ENCODE measurements at regions not wholly inside any gene's neighbourhood (a gene's known extent, or its start where the extent isn't known, plus 50 kb on each side); places are given as distances from the start of the nearest gene placed in this dataset.

GRCh38 chr5:58153255-58153654 is 306.6 kb downstream of the PLK2 start:
- H3K79me2 ChIP-seq, result no peaks in the 10 kb centered on the region

GRCh38 chr5:58151414-58151813 is 308.5 kb downstream of the PLK2 start:
- Histone ChIP-seq H3K4me2 (no peak overlapping the region), H3K9me2 (replicated peaks; ENCODE audit: insufficient read depth) (no peaks in the 10 kb centered on the region), H4K20me1 (ENCODE audit: insufficient read depth, poor library complexity, severe bottlenecking) (no peaks in the 10 kb centered on the region), H3K27ac (no peak overlapping the region), H3K36me3 (replicated peaks; ENCODE audit: insufficient read depth, low read depth) (no peaks in the 10 kb centered on the region), H3K27me3 (no peaks in the 10 kb centered on the region), H3K4me1 (ENCODE audit: insufficient read depth) (no peaks in the 10 kb centered on the region), H3K9me3 (ENCODE audit: low read depth) (no peaks in the 10 kb centered on the region), H2AFZ (no peak overlapping the region), H3K79me2 (no peaks in the 10 kb centered on the region), H3K4me3 (no peak overlapping the region)
- TF ChIP-seq EZH2 (IDR thresholded peaks at IDR 0.05; ENCODE audit: borderline replicate concordance) (no peak), CTCF (IDR thresholded peaks at IDR 0.05; ENCODE audit: poor library complexity) (no peak), EZH2phosphoT487 (IDR thresholded peaks at IDR 0.05; ENCODE audit: low read depth, severe bottlenecking, unreplicated experiment) (no peak)
- 98% methylated on average over 1 of the region's 1 CpG for WGBS (ENCODE audit: low lambda C conversion rate, missing lambda C conversion rate)
- no peak for DNase-seq (ENCODE audit: low spot score)

More at GRCh38 chr5:58153255-58153654, 306.6 kb downstream of the PLK2 start:
- no peak overlapping the region for H3K27ac ChIP-seq
- 79% methylated on average over 7 of the region's 7 CpGs for WGBS (ENCODE audit: low lambda C conversion rate, missing lambda C conversion rate)
- DNase-seq (ENCODE audit: low spot score), result no peak
- H3K9me3 ChIP-seq (ENCODE audit: low read depth), result no peaks in the 10 kb centered on the region
- H3K9me2 ChIP-seq (replicated peaks; ENCODE audit: insufficient read depth), result no peaks in the 10 kb centered on the region
- no peaks in the 10 kb centered on the region for H3K36me3 ChIP-seq (replicated peaks; ENCODE audit: insufficient read depth, low read depth)
- H3K4me2 ChIP-seq, result no peak overlapping the region
- no peaks in the 10 kb centered on the region for H4K20me1 ChIP-seq (ENCODE audit: insufficient read depth, poor library complexity, severe bottlenecking)
- H2AFZ ChIP-seq, result no peak overlapping the region
- TF ChIP-seq CTCF (IDR thresholded peaks at IDR 0.05; ENCODE audit: poor library complexity) (no peak), EZH2phosphoT487 (IDR thresholded peaks at IDR 0.05; ENCODE audit: low read depth, severe bottlenecking, unreplicated experiment) (no peak), EZH2 (IDR thresholded peaks at IDR 0.05; ENCODE audit: borderline replicate concordance) (no peak)
- H3K27me3 ChIP-seq, result no peaks in the 10 kb centered on the region
- H3K4me1 ChIP-seq (ENCODE audit: insufficient read depth), result no peaks in the 10 kb centered on the region
- H3K4me3 ChIP-seq, result no peak overlapping the region

- H3K4me1 ChIP-seq (ENCODE audit: insufficient read depth), result no peaks in the 10 kb centered on the region
- no peaks in the 10 kb centered on the region for H3K9me2 ChIP-seq (replicated peaks; ENCODE audit: insufficient read depth)
- DNase-seq (ENCODE audit: low spot score), result no peak
- no peaks in the 10 kb centered on the region for H3K36me3 ChIP-seq (replicated peaks; ENCODE audit: insufficient read depth, low read depth)
- no peaks in the 10 kb centered on the region for H3K27me3 ChIP-seq
- WGBS (ENCODE audit: low lambda C conversion rate, missing lambda C conversion rate), result 95% methylated on average over 2 of the region's 2 CpGs
- no peak overlapping the region for H3K27ac ChIP-seq
- H3K4me3 ChIP-seq, result no peak overlapping the region
- no peaks in the 10 kb centered on the region for H4K20me1 ChIP-seq (ENCODE audit: insufficient read depth, poor library complexity, severe bottlenecking)
- no peak overlapping the region for H3K4me2 ChIP-seq
- TF ChIP-seq EZH2phosphoT487 (IDR thresholded peaks at IDR 0.05; ENCODE audit: low read depth, severe bottlenecking, unreplicated experiment) (no peak), CTCF (IDR thresholded peaks at IDR 0.05; ENCODE audit: poor library complexity) (no peak), EZH2 (IDR thresholded peaks at IDR 0.05; ENCODE audit: borderline replicate concordance) (no peak)
- no peaks in the 10 kb centered on the region for H3K9me3 ChIP-seq (ENCODE audit: low read depth)
- no peaks in the 10 kb centered on the region for H3K79me2 ChIP-seq
- H2AFZ ChIP-seq, result no peak overlapping the region
Observed at GRCh38 chr5:58150926-58151325, 309.0 kb downstream of the PLK2 start.

- DNase-seq (ENCODE audit: low spot score), result no peak
- no peaks in the 10 kb centered on the region for H3K9me3 ChIP-seq (ENCODE audit: low read depth)
- no peaks in the 10 kb centered on the region for H3K27me3 ChIP-seq
- no peaks in the 10 kb centered on the region for H4K20me1 ChIP-seq (ENCODE audit: insufficient read depth, poor library complexity, severe bottlenecking)
- H3K4me2 ChIP-seq, result no peak overlapping the region
- H2AFZ ChIP-seq, result no peak overlapping the region
- 93% methylated on average over 4 of the region's 4 CpGs for WGBS (ENCODE audit: low lambda C conversion rate, missing lambda C conversion rate)
- no peak overlapping the region for H3K27ac ChIP-seq
- H3K4me3 ChIP-seq, result no peak overlapping the region
- H3K36me3 ChIP-seq (replicated peaks; ENCODE audit: insufficient read depth, low read depth), result no peaks in the 10 kb centered on the region
- H3K79me2 ChIP-seq, result no peaks in the 10 kb centered on the region
- TF ChIP-seq EZH2phosphoT487 (IDR thresholded peaks at IDR 0.05; ENCODE audit: low read depth, severe bottlenecking, unreplicated experiment), result no peak
- TF ChIP-seq CTCF (IDR thresholded peaks at IDR 0.05; ENCODE audit: poor library complexity), result no peak
- no peak for TF ChIP-seq EZH2 (IDR thresholded peaks at IDR 0.05; ENCODE audit: borderline replicate concordance)
- no peaks in the 10 kb centered on the region for H3K9me2 ChIP-seq (replicated peaks; ENCODE audit: insufficient read depth)
- H3K4me1 ChIP-seq (ENCODE audit: insufficient read depth), result no peaks in the 10 kb centered on the region
Observed at GRCh38 chr5:58149746-58150145, 310.1 kb downstream of the PLK2 start.

Data from hepatocyte (in vitro differentiated cells).